Naive thymus-derived CD8-positive, alpha-beta T cell (primary cell): ENCODE measurements at regions not wholly inside any gene's neighbourhood (a gene's known extent, or its start where the extent isn't known, plus 50 kb on each side); places are given as distances from the start of the nearest gene placed in this dataset.
"Not testable (repeated sequence)": the region's sequence is repeated elsewhere in the genome, so short reads cannot be mapped to it uniquely, and the experiment has no call there.

Source experiments
- ATAC-seq, 2 donors: fragments of 150-1000 bp; cut with Tn5 transposase in 1 of 2; sonication (Bioruptor Pico), chemical (Tn5 transposase) in 1 of 2; 1 replicate in 1 of 2; 2 replicates in 1 of 2; pipeline ENCODE4 v1.10.0; 2021; ENCODE audit warnings: mild to moderate bottlenecking in 2 of 2, moderate library complexity in 2 of 2
- POLR2A ChIA-PET: fragments of 350-600 bp; sonication (Branson Sonifier 250); formaldehyde crosslinking; loops from one replicate; lab custom pipeline; 2021; ENCODE audit warnings: antibody characterized with exemption; lab: Charles Lee
- DNase-seq, 10 donors: peaks; one replicate each; pipeline versions ENCODE4 v3.0.0 to v3.0.0-alpha.2; 2020 to 2022
- H3K27ac Mint-ChIP-seq, 10 donors: one replicate each; pipeline ENCODE4 v1.8.0; 2020 to 2022; ENCODE audit warnings: mild to moderate bottlenecking in 10 of 10, mixed read lengths in 10 of 10, moderate library complexity in 4 of 10, inconsistent platforms in 1 of 10
- H3K27me3 Mint-ChIP-seq, 5 donors: one replicate each; pipeline ENCODE4 v1.8.0; 2021 to 2022; ENCODE audit warnings: mixed read lengths in 5 of 5
- H3K36me3 Mint-ChIP-seq, 3 donors: one replicate each; pipeline ENCODE4 v1.8.0; 2020 to 2022; ENCODE audit warnings: mixed read lengths in 3 of 3, mild to moderate bottlenecking in 2 of 3, inconsistent platforms in 1 of 3
- H3K4me1 Mint-ChIP-seq, 4 donors: one replicate each; pipeline ENCODE4 v1.8.0; 2021 to 2022; ENCODE audit warnings: mixed read lengths in 4 of 4
- H3K4me3 Mint-ChIP-seq, 10 donors: one replicate each; pipeline ENCODE4 v1.8.0; 2020 to 2022; ENCODE audit warnings: mild to moderate bottlenecking in 10 of 10, mixed read lengths in 10 of 10, moderate library complexity in 6 of 10, inconsistent platforms in 1 of 10
- H3K9me3 Mint-ChIP-seq, 9 donors: one replicate each; pipeline ENCODE4 v1.8.0; 2020 to 2022; ENCODE audit warnings: mixed read lengths in 9 of 9, mild to moderate bottlenecking in 3 of 9, inconsistent platforms in 1 of 9, moderate library complexity in 1 of 9

- H3K27ac Mint-ChIP-seq, result no peak overlapping the region
- DNase-seq (no peak), ATAC-seq (no peak)
- H3K4me3 Mint-ChIP-seq, result no peak overlapping the region
- H3K36me3 Mint-ChIP-seq, result no peaks in the 10 kb centered on the region
- H3K4me1 Mint-ChIP-seq, result no peaks in the 10 kb centered on the region
- H3K27me3 Mint-ChIP-seq, result no peaks in the 10 kb centered on the region
- POLR2A ChIA-PET, result no interaction called here
- H3K9me3 Mint-ChIP-seq, result peaks cover 0 to 27% (median 8%) of the 10 kb centered on the region in 9 donors
Measured at GRCh38 chr13:81283062-81283461, 942.1 kb upstream of the SPRY2 start.

- ATAC-seq (no peak), DNase-seq (no peak)
- H3K9me3 Mint-ChIP-seq, result peaks cover 11 to 60% (median 23%) of the 10 kb centered on the region in 9 donors
- H3K27ac Mint-ChIP-seq, result no peak overlapping the region
- H3K27me3 Mint-ChIP-seq, result no peaks in the 10 kb centered on the region
- no peaks in the 10 kb centered on the region for H3K4me1 Mint-ChIP-seq
- POLR2A ChIA-PET, result no interaction called here
- H3K36me3 Mint-ChIP-seq, result no peaks in the 10 kb centered on the region
- H3K4me3 Mint-ChIP-seq, result no peak overlapping the region
Measured at GRCh38 chr13:81275666-81276258, 934.8 kb upstream of the SPRY2 start.

GRCh38 chr13:81247711-81248110 lies 906.8 kb upstream of the SPRY2 start:
- Mint-ChIP-seq H3K36me3 (no peaks in the 10 kb centered on the region), H3K9me3 (peaks cover 0 to 20% (median 3%) of the 10 kb centered on the region in 9 donors), H3K27ac (no peak overlapping the region), H3K4me3 (no peak overlapping the region), H3K27me3 (no peaks in the 10 kb centered on the region), H3K4me1 (no peaks in the 10 kb centered on the region)
- POLR2A ChIA-PET, result no interaction called here
- DNase-seq, result no peak
- ATAC-seq, result no peak

- no peak for ATAC-seq
- Mint-ChIP-seq H3K27me3 (no peaks in the 10 kb centered on the region), H3K36me3 (no peaks in the 10 kb centered on the region)
Measured at GRCh38 chr13:81246556-81246955, 905.6 kb upstream of the SPRY2 start.

GRCh38 chr13:81244011-81244410 lies 903.1 kb upstream of the SPRY2 start:
- POLR2A ChIA-PET, result no interaction called here
- ATAC-seq (no peak), DNase-seq (no peak)
- H3K36me3 Mint-ChIP-seq, result no peaks in the 10 kb centered on the region
- no peaks in the 10 kb centered on the region for H3K4me1 Mint-ChIP-seq
- no peak overlapping the region for H3K27ac Mint-ChIP-seq
- no peaks in the 10 kb centered on the region for H3K27me3 Mint-ChIP-seq
- H3K9me3 Mint-ChIP-seq, result peaks cover 0 to 44% (median 9%) of the 10 kb centered on the region in 9 donors
- H3K4me3 Mint-ChIP-seq, result no peak overlapping the region

More at GRCh38 chr13:81246556-81246955, 905.6 kb upstream of the SPRY2 start:
- Mint-ChIP-seq H3K27ac (no peak overlapping the region), H3K4me1 (no peaks in the 10 kb centered on the region), H3K9me3 (peaks cover 0 to 30% (median 4%) of the 10 kb centered on the region in 9 donors), H3K4me3 (no peak overlapping the region)
- no peak for DNase-seq
- POLR2A ChIA-PET, result no interaction called here

GRCh38 chr13:81230386-81230785 lies 889.5 kb upstream of the SPRY2 start:
- Mint-ChIP-seq H3K4me3 (no peak overlapping the region), H3K27me3 (no peaks in the 10 kb centered on the region), H3K9me3 (peaks cover 0 to 21% (median 2%) of the 10 kb centered on the region in 9 donors), H3K36me3 (no peaks in the 10 kb centered on the region), H3K4me1 (no peaks in the 10 kb centered on the region), H3K27ac (no peak overlapping the region)
- ATAC-seq, result no peak
- no peak for DNase-seq
- POLR2A ChIA-PET, result no interaction called here

GRCh38 chr13:81226830-81227229 lies 885.9 kb upstream of the SPRY2 start:
- H3K27ac Mint-ChIP-seq, H3K4me1 Mint-ChIP-seq, DNase-seq, H3K4me3 Mint-ChIP-seq, H3K27me3 Mint-ChIP-seq, ATAC-seq, H3K36me3 Mint-ChIP-seq, POLR2A ChIA-PET: not testable (repeated sequence)
- peaks cover 0 to 28% (median under 1%) of the 10 kb centered on the region in 9 donors for H3K9me3 Mint-ChIP-seq

- no peak for ATAC-seq
- Mint-ChIP-seq H3K27ac (no peak overlapping the region), H3K4me1 (no peaks in the 10 kb centered on the region), H3K4me3 (no peak overlapping the region), H3K27me3 (no peaks in the 10 kb centered on the region), H3K9me3 (peaks cover 0 to 34% (median 3%) of the 10 kb centered on the region in 9 donors), H3K36me3 (no peaks in the 10 kb centered on the region)
- DNase-seq, result no peak
- POLR2A ChIA-PET, result no interaction called here
Measured at GRCh38 chr13:81224209-81224833, 883.4 kb upstream of the SPRY2 start.

GRCh38 chr13:81223778-81224177 lies 882.9 kb upstream of the SPRY2 start:
- Mint-ChIP-seq H3K4me3 (no peak overlapping the region), H3K9me3 (peaks cover 0 to 29% (median 3%) of the 10 kb centered on the region in 9 donors), H3K27ac (no peak overlapping the region), H3K36me3 (no peaks in the 10 kb centered on the region), H3K4me1 (no peaks in the 10 kb centered on the region), H3K27me3 (no peaks in the 10 kb centered on the region)
- DNase-seq (no peak), ATAC-seq (no peak)
- POLR2A ChIA-PET, result no interaction called here

- Mint-ChIP-seq H3K4me3 (no peak overlapping the region), H3K27me3 (no peaks in the 10 kb centered on the region), H3K36me3 (no peaks in the 10 kb centered on the region), H3K4me1 (no peaks in the 10 kb centered on the region), H3K27ac (no peak overlapping the region), H3K9me3 (peaks cover 0 to 15% (median 6%) of the 10 kb centered on the region in 9 donors)
- POLR2A ChIA-PET, result no interaction called here
- DNase-seq (no peak), ATAC-seq (no peak)
Measured at GRCh38 chr13:81211713-81212112, 870.8 kb upstream of the SPRY2 start.

GRCh38 chr13:81207636-81208035 lies 866.7 kb upstream of the SPRY2 start:
- no peaks in the 10 kb centered on the region for H3K27me3 Mint-ChIP-seq
- POLR2A ChIA-PET, result no interaction called here
- no peaks in the 10 kb centered on the region for H3K4me1 Mint-ChIP-seq
- no peak overlapping the region for H3K27ac Mint-ChIP-seq
- no peak for ATAC-seq
- H3K4me3 Mint-ChIP-seq, result no peak overlapping the region
- peaks cover 0 to 18% (median 5%) of the 10 kb centered on the region in 9 donors for H3K9me3 Mint-ChIP-seq
- no peaks in the 10 kb centered on the region for H3K36me3 Mint-ChIP-seq
- DNase-seq, result no peak

- Mint-ChIP-seq H3K27me3 (no peaks in the 10 kb centered on the region), H3K4me3 (no peak overlapping the region), H3K9me3 (peaks cover 0 to 18% (median 5%) of the 10 kb centered on the region in 9 donors), H3K36me3 (no peaks in the 10 kb centered on the region), H3K4me1 (no peaks in the 10 kb centered on the region), H3K27ac (no peak overlapping the region)
- no peak for ATAC-seq
- DNase-seq, result no peak
- POLR2A ChIA-PET, result no interaction called here
Measured at GRCh38 chr13:81207231-81207630, 866.3 kb upstream of the SPRY2 start.

- ATAC-seq (no peak), DNase-seq (no peak)
- no peaks in the 10 kb centered on the region for H3K4me1 Mint-ChIP-seq
- peaks cover 2 to 22% (median 5%) of the 10 kb centered on the region in 9 donors for H3K9me3 Mint-ChIP-seq
- POLR2A ChIA-PET, result no interaction called here
- H3K27ac Mint-ChIP-seq, result no peak overlapping the region
- H3K4me3 Mint-ChIP-seq, result no peak overlapping the region
- no peaks in the 10 kb centered on the region for H3K36me3 Mint-ChIP-seq
- H3K27me3 Mint-ChIP-seq, result no peaks in the 10 kb centered on the region
Measured at GRCh38 chr13:81203783-81204182, 862.9 kb upstream of the SPRY2 start.

- Mint-ChIP-seq H3K27ac (no peak overlapping the region), H3K4me1 (no peaks in the 10 kb centered on the region), H3K9me3 (peaks cover 0 to 31% (median 3%) of the 10 kb centered on the region in 9 donors), H3K4me3 (no peak overlapping the region), H3K36me3 (no peaks in the 10 kb centered on the region), H3K27me3 (no peaks in the 10 kb centered on the region)
- POLR2A ChIA-PET, result no interaction called here
- DNase-seq (no peak), ATAC-seq (no peak)
Measured at GRCh38 chr13:81199956-81200355, 859.0 kb upstream of the SPRY2 start.
